Transverse colon (tissue), 4 donors: ENCODE measurements at regions not wholly inside any gene's neighbourhood (a gene's known extent, or its start where the extent isn't known, plus 50 kb on each side); places are given as distances from the start of the nearest gene placed in this dataset.

ENCODE experiments used
- DNase-seq: peaks from one replicate; pipeline ENCODE4 v3.0.0-alpha.2; 2019
- H3K27ac ChIP-seq, 4 donors: fragments of 200-600 bp; sonication (generic); 2 replicates each; pipeline ENCODE4 v1.5.1; 2016 to 2018; ENCODE audit warnings: inconsistent platforms in 4 of 4
- H3K27me3 ChIP-seq: fragments of 200-600 bp; sonication (generic); 2 replicates; pipeline ENCODE4 v1.5.1; 2017; ENCODE audit warnings: inconsistent platforms
- H3K36me3 ChIP-seq, 4 donors: fragments of 200-600 bp; sonication (generic); 2 replicates each; pipeline ENCODE4 v1.5.1; 2017 to 2019; ENCODE audit warnings: inconsistent platforms in 4 of 4
- H3K4me1 ChIP-seq, 4 donors: fragments of 200-600 bp; sonication (generic); 2 replicates each; pipeline ENCODE4 v1.5.1; 2017 to 2020; ENCODE audit warnings: inconsistent platforms in 4 of 4
- H3K4me3 ChIP-seq, 4 donors: fragments of 200-600 bp; sonication (generic); 1 replicate in 1 of 4; 2 replicates in 3 of 4; pipeline versions ENCODE4 v1.5.1 to v1.6.1; 2017 to 2019; ENCODE audit warnings: inconsistent platforms in 4 of 4
- H3K9me3 ChIP-seq, 2 donors: fragments of 200-600 bp; sonication (generic); 2 replicates each; pipeline ENCODE4 v1.5.1; 2017 to 2019; ENCODE audit warnings: inconsistent platforms in 2 of 2
- CTCF ChIP-seq, 5 experiments: fragments of 200-600 bp in 3 of 5; fragments of 450-650 bp in 2 of 5; sonication (generic) in 3 of 5; IDR thresholded peaks; 1 replicate in 2 of 5; 2 replicates in 3 of 5; pipeline ENCODE4 v1.5.1; 2016 to 2017; ENCODE audit warnings: antibody characterized with exemption in 5 of 5, inconsistent platforms in 3 of 5, mild to moderate bottlenecking in 2 of 5, moderate library complexity in 1 of 5
- EP300 ChIP-seq: sonication (generic); formaldehyde crosslinking; IDR thresholded peaks from one replicate; pipeline ENCODE4 v1.6.1; 2017; ENCODE audit warnings: antibody characterized with exemption, low read depth
- POLR2A ChIP-seq: fragments of 450-650 bp; IDR thresholded peaks from one replicate; pipeline ENCODE4 v1.6.1; 2016; ENCODE audit warnings: antibody characterized with exemption, mild to moderate bottlenecking, moderate library complexity
- POLR2AphosphoS5 ChIP-seq, 3 donors: sonication (generic); formaldehyde crosslinking; IDR thresholded peaks; one replicate each; pipeline ENCODE4 v1.6.1; 2016; ENCODE audit warnings: antibody characterized with exemption in 3 of 3
- WGBS, 2 donors: methylation state at CpG; one replicate each; pipeline ENCODE4 v1.1.5; 2018; ENCODE audit warnings: low coverage in 1 of 2; 5-methylcytosine and 5-hydroxymethylcytosine counted together
- in situ Hi-C, 4 donors: fragments of 200-750 bp; cut with MboI; loops; one replicate each; pipeline versions ENCODE4 v1.15.0 to v1.15.1; 2017; ENCODE audit warnings: low sequenced_read_pairs in 3 of 4, low pct_ligation_motif_present in 1 of 4, low pct_unique_long_range_greater_than_20kb in 1 of 4
- intact Hi-C: fragments of 100-400 bp; cut with DNase I; formaldehyde crosslinking; loops from one replicate; pipeline ENCODE4 v1.15.1; 2023; ENCODE audit warnings: low total_unique reads

GRCh38 chr22:46082633-46083032, 67.7 kb upstream of the PPARA start:
- DNase-seq = no peak
- Histone ChIP-seq H3K27me3 (no peaks in the 10 kb centered on the region), H3K27ac (peak overlapping the region; percentile 98 to 99 (median 98)), H3K4me1 (peaks cover 47 to 93% (median 80%) of the 10 kb centered on the region in 4 donors), H3K9me3 (no peaks in the 10 kb centered on the region), H3K36me3 (no peaks in the 10 kb centered on the region), H3K4me3 (no peak overlapping the region)
- 70 to 73% methylated on average over 8 of the region's 8 CpGs for WGBS, 2 donors
- in situ Hi-C loops = no loop called here
- no peak for TF ChIP-seq POLR2A
- intact Hi-C loops = no loop called here

GRCh38 chr22:46083383-46084350, 66.7 kb upstream of the PPARA start:
- Histone ChIP-seq H3K9me3 (no peaks in the 10 kb centered on the region), H3K27ac (peak overlapping the region; percentile 98 to 99 (median 98)), H3K4me3 (no peak overlapping the region), H3K4me1 (peaks cover 47 to 93% (median 80%) of the 10 kb centered on the region in 4 donors), H3K36me3 (no peaks in the 10 kb centered on the region), H3K27me3 (no peaks in the 10 kb centered on the region)
- DNase-seq = peak; percentile 12
- intact Hi-C loops = no loop called here
- no peak for TF ChIP-seq POLR2A
- TF ChIP-seq POLR2AphosphoS5 (IDR thresholded peaks at IDR 0.05) = no peak
- TF ChIP-seq CTCF (IDR thresholded peaks at IDR 0.05) = peak in 1 of 5 experiments; percentile 17
- WGBS, 2 donors = 41 to 65% methylated on average over 12 to 24 of the region's 24 CpGs
- in situ Hi-C loops = no loop called here

- no peaks in the 10 kb centered on the region for H3K27me3 ChIP-seq
- no peaks in the 10 kb centered on the region for H3K9me3 ChIP-seq
- H3K27ac ChIP-seq = peak overlapping the region; percentile 98 to 99 (median 98)
- no peak for TF ChIP-seq CTCF (IDR thresholded peaks at IDR 0.05)
- TF ChIP-seq POLR2A = no peak
- no peak for TF ChIP-seq POLR2AphosphoS5 (IDR thresholded peaks at IDR 0.05)
- TF ChIP-seq EP300 = no peak
- H3K4me1 ChIP-seq = peaks cover 52 to 93% (median 81%) of the 10 kb centered on the region in 4 donors
- DNase-seq = peak; percentile 9
- 88% methylated on average over 14 of the region's 14 CpGs; no CpG with 5 or more reads in 1 of the 2 donors for WGBS, 2 donors
- intact Hi-C loops = no loop called here
- H3K4me3 ChIP-seq = no peak overlapping the region
- in situ Hi-C loops = no loop called here
- no peaks in the 10 kb centered on the region for H3K36me3 ChIP-seq
Observed at GRCh38 chr22:46084376-46084775, 66.0 kb upstream of the PPARA start.

GRCh38 chr22:46084943-46085827, 65.1 kb upstream of the PPARA start:
- Histone ChIP-seq H3K4me3 (peak overlapping the region in 1 of 4 donors; percentile 13), H3K9me3 (no peaks in the 10 kb centered on the region), H3K27ac (peak overlapping the region; percentile 98 to 99 (median 98)), H3K36me3 (no peaks in the 10 kb centered on the region), H3K4me1 (peaks cover 60 to 93% (median 81%) of the 10 kb centered on the region in 4 donors), H3K27me3 (no peaks in the 10 kb centered on the region)
- WGBS, 2 donors = 60% methylated on average over 35 of the region's 35 CpGs; no CpG with 5 or more reads in 1 of the 2 donors
- DNase-seq = peak; percentile 69
- in situ Hi-C loops (no loop called here), intact Hi-C loops (no loop called here)
- TF ChIP-seq POLR2AphosphoS5 (IDR thresholded peaks at IDR 0.05) = peak; percentile 43 to 54 (median 51)
- TF ChIP-seq EP300 = no peak
- TF ChIP-seq POLR2A = no peak
- TF ChIP-seq CTCF (IDR thresholded peaks at IDR 0.05) = no peak
